ENCODE measurements at regions not wholly inside any gene's neighbourhood (a gene's known extent, or its start where the extent isn't known, plus 50 kb on each side); places are given as distances from the start of the nearest gene placed in this dataset.

- TF ChIP-seq CTCF (conservative IDR thresholded peaks at IDR 0.05; ENCODE audit: low read length) (no peak), EZH2phosphoT487 (IDR thresholded peaks at IDR 0.05; ENCODE audit: borderline replicate concordance) (no peak)
Measured at GRCh38 chr15:95407534-95407933, 923.0 kb upstream of the NR2F2 start.
